ENCODE measurements at regions not wholly inside any gene's neighbourhood (a gene's known extent, or its start where the extent isn't known, plus 50 kb on each side); places are given as distances from the start of the nearest gene placed in this dataset.

- ChIA-PET POLR2A (no interaction called here), CTCF (no interaction called here)
- Histone ChIP-seq H3K79me2 (ENCODE audit: control insufficient read depth, insufficient read depth, low read length) (no peaks in the 10 kb centered on the region), H3K9ac (ENCODE audit: low read length) (no peak overlapping the region), H3K27ac (ENCODE audit: low read length in 2 of 2) (no peak overlapping the region), H3K4me1 (ENCODE audit: control insufficient read depth in 2 of 2, insufficient read depth in 2 of 2, low read length in 2 of 2) (no peaks in the 10 kb centered on the region), H3K27me3 (replicated peaks in 1 of 4; ENCODE audit: control extremely low read depth in 1 of 4, control insufficient read depth in 3 of 4, insufficient read depth in 4 of 4, low read length in 3 of 4) (peaks cover 0 to 4% (median 0%) of the 10 kb centered on the region in 4 experiments), H3K4me3 (ENCODE audit: control extremely low read depth in 1 of 5, extremely low read depth in 1 of 5, insufficient read depth in 1 of 5, low read depth in 2 of 5, low read length in 4 of 5) (no peak overlapping the region), H2AFZ (ENCODE audit: insufficient read depth, low read depth, low read length, poor library complexity, severe bottlenecking) (no peak overlapping the region), H3K9me3 (ENCODE audit: control extremely low read depth in 1 of 3, control insufficient read depth in 2 of 3, insufficient read depth in 1 of 3, low read length in 2 of 3) (no peaks in the 10 kb centered on the region), H4K20me1 (ENCODE audit: control insufficient read depth, insufficient read depth, low read length, poor library complexity, severe bottlenecking) (no peaks in the 10 kb centered on the region), H3K36me3 (replicated peaks in 1 of 2; ENCODE audit: control extremely low read depth in 1 of 2, control insufficient read depth in 1 of 2, extremely low read depth in 1 of 2, insufficient read depth in 2 of 2, low read length in 1 of 2) (no peaks in the 10 kb centered on the region), H3K4me2 (replicated peaks; ENCODE audit: low read depth, low read length, poor library complexity, severe bottlenecking) (no peak overlapping the region)
- intact Hi-C loops (cut with micrococcal nuclease): no loop called here
- no peak for TF ChIP-seq EZH2 (IDR thresholded peaks at IDR 0.05; ENCODE audit: borderline replicate concordance, insufficient read depth, low read depth, low read length, poor library complexity, severe bottlenecking)
- TF ChIP-seq CTCF (IDR thresholded peaks at IDR 0.05): no peak
- Mint-ChIP-seq H3K27me3 (peaks cover 15% of the 10 kb centered on the region), H3K9me3 (ENCODE audit: insufficient read depth) (no peaks in the 10 kb centered on the region), H3K27ac (no peak overlapping the region), H3K4me3 (no peak overlapping the region), H3K4me1 (peaks cover 6% of the 10 kb centered on the region)
- ATAC-seq (ENCODE audit: low read depth): no peak
- 90% methylated on average over 4 of the region's 9 CpGs for WGBS (ENCODE audit: insufficient coverage)
- no peak for DNase-seq
Measured at GRCh38 chr10:110399106-110399964, 94.6 kb upstream of the SMNDC1 start.

Measured in B cell (primary cell).